SK-N-SH treated with all-trans-retinoic acid at 6 μM for 48 hours (cell line): ENCODE measurements at regions not wholly inside any gene's neighbourhood (a gene's known extent, or its start where the extent isn't known, plus 50 kb on each side); places are given as distances from the start of the nearest gene placed in this dataset.

Experiments used
- BACH2 ChIP-seq: fragments of 250-450 bp; sonication (Bioruptor Pico); IDR thresholded peaks from 2 replicates; pipeline ENCODE4 v1.9.0; 2021; ENCODE audit warnings: mild to moderate bottlenecking, borderline replicate concordance
- TOX ChIP-seq: fragments of 250-450 bp; sonication (Bioruptor Pico); IDR thresholded peaks from 2 replicates; pipeline ENCODE4 v1.8.0; 2021; ENCODE audit warnings: mild to moderate bottlenecking, moderate library complexity, borderline replicate concordance
- ZFP3 ChIP-seq: fragments of 250-450 bp; sonication (Bioruptor Pico); IDR thresholded peaks from 2 replicates; pipeline ENCODE4 v1.5.0; 2020; ENCODE audit warnings: mild to moderate bottlenecking, moderate library complexity
- ZNF8 ChIP-seq: fragments of 450-650 bp; formaldehyde crosslinking; IDR thresholded peaks from 2 replicates; pipeline ENCODE4 v1.5.0; 2020; ENCODE audit warnings: mild to moderate bottlenecking, moderate library complexity
- TF ChIP-seq, protein P1 (sequence below): fragments of 250-450 bp; sonication (Bioruptor Pico); IDR thresholded peaks from 2 replicates; pipeline ENCODE4 v1.8.0; 2020; ENCODE audit warnings: mild to moderate bottlenecking, moderate library complexity, borderline replicate concordance

DNA sequence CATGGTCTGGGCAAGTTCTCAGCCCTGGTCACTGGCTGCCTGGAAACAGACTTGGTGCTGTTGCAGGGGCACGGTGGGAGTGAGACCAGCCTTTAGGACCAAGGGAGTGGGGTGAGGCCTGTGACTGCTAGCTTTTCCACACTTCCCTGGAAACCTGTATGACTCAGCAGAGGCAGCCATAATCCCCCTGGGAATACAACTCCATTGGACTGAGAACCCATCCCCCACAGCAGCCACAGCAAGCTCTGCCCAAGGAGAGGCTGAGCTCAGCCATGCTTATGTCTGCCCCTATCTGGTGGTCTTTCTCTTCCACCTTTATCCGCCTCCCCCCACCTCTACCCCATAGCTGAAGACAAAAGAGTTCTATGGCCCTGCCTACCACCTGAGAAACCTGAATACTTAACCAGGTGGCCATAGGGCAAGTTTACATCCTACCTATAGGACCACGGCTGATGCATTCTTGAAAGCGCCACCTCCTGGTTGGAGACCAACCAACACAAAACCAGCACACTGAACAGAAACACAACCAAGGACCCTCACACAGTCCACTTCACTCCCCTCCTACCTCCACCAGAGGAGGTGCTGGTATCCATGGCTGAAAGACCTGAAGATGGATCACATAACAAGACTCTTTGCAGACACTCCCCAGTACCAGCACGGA is 816.2 kb upstream of the SOX9 start:
- TF ChIP-seq, protein P1, sequence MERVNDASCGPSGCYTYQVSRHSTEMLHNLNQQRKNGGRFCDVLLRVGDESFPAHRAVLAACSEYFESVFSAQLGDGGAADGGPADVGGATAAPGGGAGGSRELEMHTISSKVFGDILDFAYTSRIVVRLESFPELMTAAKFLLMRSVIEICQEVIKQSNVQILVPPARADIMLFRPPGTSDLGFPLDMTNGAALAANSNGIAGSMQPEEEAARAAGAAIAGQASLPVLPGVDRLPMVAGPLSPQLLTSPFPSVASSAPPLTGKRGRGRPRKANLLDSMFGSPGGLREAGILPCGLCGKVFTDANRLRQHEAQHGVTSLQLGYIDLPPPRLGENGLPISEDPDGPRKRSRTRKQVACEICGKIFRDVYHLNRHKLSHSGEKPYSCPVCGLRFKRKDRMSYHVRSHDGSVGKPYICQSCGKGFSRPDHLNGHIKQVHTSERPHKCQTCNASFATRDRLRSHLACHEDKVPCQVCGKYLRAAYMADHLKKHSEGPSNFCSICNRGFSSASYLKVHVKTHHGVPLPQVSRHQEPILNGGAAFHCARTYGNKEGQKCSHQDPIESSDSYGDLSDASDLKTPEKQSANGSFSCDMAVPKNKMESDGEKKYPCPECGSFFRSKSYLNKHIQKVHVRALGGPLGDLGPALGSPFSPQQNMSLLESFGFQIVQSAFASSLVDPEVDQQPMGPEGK (CRISPR knock-in tag): no peak
- TF ChIP-seq TOX (no peak), ZNF8 (CRISPR knock-in tag) (no peak), ZFP3 (CRISPR knock-in tag) (no peak), BACH2 (CRISPR knock-in tag) (no peak)
